GM10248 (cell line): ENCODE measurements at regions not wholly inside any gene's neighbourhood (a gene's known extent, or its start where the extent isn't known, plus 50 kb on each side); places are given as distances from the start of the nearest gene placed in this dataset.

Source experiments
- CTCF ChIA-PET: fragments of 300-600 bp; sonication (Branson Sonifier 250); formaldehyde crosslinking; extraction: SDS; loops from one replicate; lab custom pipeline; 2021; ENCODE audit warnings: antibody characterized with exemption; lab: Yijun Ruan, JAX
- POLR2A ChIA-PET: fragments of 350-650 bp; sonication (Branson Sonifier 250); formaldehyde crosslinking; extraction: SDS; loops from one replicate; lab custom pipeline; 2020; ENCODE audit warnings: antibody characterized with exemption; lab: Yijun Ruan, JAX
- DNase-seq: peaks from one replicate; pipeline ENCODE4 v3.0.0; 2012; ENCODE audit errors: extremely low spot score
- TF ChIP-seq, protein P1 (sequence below): IDR thresholded peaks from 2 replicates; pipeline ENCODE4 v1.5.1; 2012; ENCODE audit warnings: mild to moderate bottlenecking, low read depth; ENCODE audit errors: extremely low read depth, missing control alignments, control extremely low read depth

GRCh38 chr3:168653255-168653654 is 557.5 kb upstream of the GOLIM4 start:
- DNase-seq, result no peak
- ChIA-PET CTCF (interaction anchor here (1.1 kb wide), 1 partner anchor 12 kb away, joined by 3 read pairs; no protein-coding TSS in a partner anchor), POLR2A (no interaction called here)
- TF ChIP-seq, protein P1, sequence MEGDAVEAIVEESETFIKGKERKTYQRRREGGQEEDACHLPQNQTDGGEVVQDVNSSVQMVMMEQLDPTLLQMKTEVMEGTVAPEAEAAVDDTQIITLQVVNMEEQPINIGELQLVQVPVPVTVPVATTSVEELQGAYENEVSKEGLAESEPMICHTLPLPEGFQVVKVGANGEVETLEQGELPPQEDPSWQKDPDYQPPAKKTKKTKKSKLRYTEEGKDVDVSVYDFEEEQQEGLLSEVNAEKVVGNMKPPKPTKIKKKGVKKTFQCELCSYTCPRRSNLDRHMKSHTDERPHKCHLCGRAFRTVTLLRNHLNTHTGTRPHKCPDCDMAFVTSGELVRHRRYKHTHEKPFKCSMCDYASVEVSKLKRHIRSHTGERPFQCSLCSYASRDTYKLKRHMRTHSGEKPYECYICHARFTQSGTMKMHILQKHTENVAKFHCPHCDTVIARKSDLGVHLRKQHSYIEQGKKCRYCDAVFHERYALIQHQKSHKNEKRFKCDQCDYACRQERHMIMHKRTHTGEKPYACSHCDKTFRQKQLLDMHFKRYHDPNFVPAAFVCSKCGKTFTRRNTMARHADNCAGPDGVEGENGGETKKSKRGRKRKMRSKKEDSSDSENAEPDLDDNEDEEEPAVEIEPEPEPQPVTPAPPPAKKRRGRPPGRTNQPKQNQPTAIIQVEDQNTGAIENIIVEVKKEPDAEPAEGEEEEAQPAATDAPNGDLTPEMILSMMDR, result no peak

- TF ChIP-seq, protein P1, result no peak
- CTCF ChIA-PET, result no interaction called here
- POLR2A ChIA-PET, result no interaction called here
- no peak for DNase-seq
These were observed 552.6 kb upstream of the GOLIM4 start for GRCh38 chr3:168648321-168648720.

GRCh38 chr3:168647582-168647981 is 551.9 kb upstream of the GOLIM4 start:
- ChIA-PET CTCF (no interaction called here), POLR2A (no interaction called here)
- DNase-seq, result no peak

DNA sequence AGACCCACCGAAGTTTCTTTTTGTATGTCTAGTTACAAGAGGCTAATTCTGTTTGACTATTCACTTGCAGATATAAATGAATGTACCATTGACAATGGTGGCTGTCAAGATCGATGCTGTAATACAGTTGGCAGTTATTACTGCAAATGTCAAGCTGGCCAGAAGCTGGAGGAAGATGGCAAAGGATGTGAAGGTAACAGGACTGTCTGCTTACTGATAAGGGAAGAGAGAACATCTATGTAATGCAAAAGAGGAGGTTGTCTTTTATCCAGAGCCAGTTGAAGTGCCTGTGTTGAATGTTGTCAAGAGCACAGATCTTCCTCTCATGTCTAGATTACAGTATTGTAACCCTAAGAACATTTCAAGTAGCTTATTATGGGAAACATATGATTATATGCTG is 549.5 kb upstream of the GOLIM4 start:
- POLR2A ChIA-PET, result no interaction called here
- CTCF ChIA-PET, result interaction anchor here (1.2 to 1.4 kb wide), 2 partner anchors 24 to 41 kb away, joined by 3 read pairs; no protein-coding TSS in a partner anchor
- TF ChIP-seq, protein P1, result no peak
- DNase-seq, result no peak

More at GRCh38 chr3:168647582-168647981, 551.9 kb upstream of the GOLIM4 start:
- TF ChIP-seq, protein P1, result no peak

DNA sequence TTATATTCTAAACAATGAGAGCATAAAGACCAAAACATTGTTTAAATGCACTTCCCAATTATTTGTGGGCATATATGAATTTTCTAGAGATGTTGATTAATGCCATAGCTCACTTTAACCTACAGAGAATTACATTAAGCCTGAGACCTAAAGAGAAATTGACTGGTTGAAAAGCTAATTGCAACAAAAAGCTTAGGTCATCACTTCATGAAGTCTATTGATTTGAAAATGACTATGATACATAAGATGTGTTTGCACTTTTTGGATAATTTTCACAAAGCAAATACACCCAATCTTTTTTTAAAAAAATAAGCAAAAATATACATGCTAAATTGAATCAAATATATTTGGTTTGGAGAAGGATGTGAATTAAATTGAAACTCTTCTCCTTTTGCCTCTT is 532.8 kb upstream of the GOLIM4 start:
- POLR2A ChIA-PET, result no interaction called here

GRCh38 chr3:168625477-168625876 is 529.8 kb upstream of the GOLIM4 start:
- ChIA-PET POLR2A (no interaction called here), CTCF (interaction anchor here (1.1 to 2.3 kb wide), 3 partner anchors 10 to 413 kb away, joined by 4 to 12 read pairs (median 4); no protein-coding TSS in a partner anchor)

More for the DNA sequence above, 532.8 kb upstream of the GOLIM4 start:
- TF ChIP-seq, protein P1, result no peak
- CTCF ChIA-PET, result interaction anchor here (1.3 to 4.7 kb wide), 2 partner anchors 8 to 219 kb away, joined by 3 to 29 read pairs; no protein-coding TSS in a partner anchor
- DNase-seq, result no peak

More at GRCh38 chr3:168625477-168625876, 529.8 kb upstream of the GOLIM4 start:
- TF ChIP-seq, protein P1, result no peak
- no peak for DNase-seq
